ENCODE measurements at regions not wholly inside any gene's neighbourhood (a gene's known extent, or its start where the extent isn't known, plus 50 kb on each side); places are given as distances from the start of the nearest gene placed in this dataset.

GRCh38 chr15:53331328-53332190, 427.9 kb downstream of the WDR72 start:
- 54% methylated on average over 3 of the region's 3 CpGs for WGBS (ENCODE audit: low lambda C conversion rate, missing lambda C conversion rate)
- no peak overlapping the region for H2AFZ ChIP-seq
- TF ChIP-seq EZH2 (IDR thresholded peaks at IDR 0.05; ENCODE audit: borderline replicate concordance) (no peak), CTCF (IDR thresholded peaks at IDR 0.05; ENCODE audit: poor library complexity) (no peak), EZH2phosphoT487 (IDR thresholded peaks at IDR 0.05; ENCODE audit: low read depth, severe bottlenecking, unreplicated experiment) (no peak)
- no peaks in the 10 kb centered on the region for H3K36me3 ChIP-seq (replicated peaks; ENCODE audit: insufficient read depth, low read depth)
- no peaks in the 10 kb centered on the region for H3K9me2 ChIP-seq (replicated peaks; ENCODE audit: insufficient read depth)
- no peak overlapping the region for H3K4me3 ChIP-seq
- H3K27ac ChIP-seq, result no peak overlapping the region
- H3K4me1 ChIP-seq (ENCODE audit: insufficient read depth), result no peaks in the 10 kb centered on the region
- no peak for DNase-seq (ENCODE audit: low spot score)
- H4K20me1 ChIP-seq (ENCODE audit: insufficient read depth, poor library complexity, severe bottlenecking), result no peaks in the 10 kb centered on the region
- no peaks in the 10 kb centered on the region for H3K79me2 ChIP-seq
- no peaks in the 10 kb centered on the region for H3K27me3 ChIP-seq
- H3K4me2 ChIP-seq, result no peak overlapping the region
- H3K9me3 ChIP-seq (ENCODE audit: low read depth), result no peaks in the 10 kb centered on the region

DNA sequence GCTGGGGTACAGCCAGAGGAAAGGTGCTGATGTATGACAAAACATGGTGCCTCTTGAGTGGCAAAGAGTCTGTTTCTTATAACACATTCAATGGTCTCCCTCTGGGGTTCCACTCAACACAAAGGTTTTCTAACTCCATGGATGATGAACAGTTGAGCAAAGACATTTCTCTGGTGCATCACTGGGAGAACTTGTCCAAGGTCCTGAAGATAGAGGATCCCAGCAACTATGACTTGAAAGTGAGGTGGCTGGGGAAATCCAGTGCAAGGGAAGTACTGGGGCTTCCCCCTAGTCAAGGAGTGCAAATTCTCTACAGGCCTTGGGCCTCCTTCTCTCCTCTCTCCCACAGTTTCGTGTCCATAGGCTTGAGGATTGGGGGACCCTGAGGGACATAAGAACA, 431.1 kb downstream of the WDR72 start:
- H2AFZ ChIP-seq, result no peak overlapping the region
- H3K27ac ChIP-seq, result no peak overlapping the region
- DNase-seq (ENCODE audit: low spot score), result peak; percentile 8
- no peaks in the 10 kb centered on the region for H4K20me1 ChIP-seq (ENCODE audit: insufficient read depth, poor library complexity, severe bottlenecking)
- H3K36me3 ChIP-seq (replicated peaks; ENCODE audit: insufficient read depth, low read depth), result no peaks in the 10 kb centered on the region
- no peak for TF ChIP-seq EZH2 (IDR thresholded peaks at IDR 0.05; ENCODE audit: borderline replicate concordance)
- no peak for TF ChIP-seq CTCF (IDR thresholded peaks at IDR 0.05; ENCODE audit: poor library complexity)
- no peak for TF ChIP-seq EZH2phosphoT487 (IDR thresholded peaks at IDR 0.05; ENCODE audit: low read depth, severe bottlenecking, unreplicated experiment)
- H3K79me2 ChIP-seq, result no peaks in the 10 kb centered on the region
- peaks cover 10% of the 10 kb centered on the region for H3K4me1 ChIP-seq (ENCODE audit: insufficient read depth)
- H3K9me2 ChIP-seq (replicated peaks; ENCODE audit: insufficient read depth), result no peaks in the 10 kb centered on the region
- 61% methylated on average over 1 of the region's 1 CpG for WGBS (ENCODE audit: low lambda C conversion rate, missing lambda C conversion rate)
- H3K4me3 ChIP-seq, result no peak overlapping the region
- no peak overlapping the region for H3K4me2 ChIP-seq
- no peaks in the 10 kb centered on the region for H3K9me3 ChIP-seq (ENCODE audit: low read depth)
- no peaks in the 10 kb centered on the region for H3K27me3 ChIP-seq

DNA sequence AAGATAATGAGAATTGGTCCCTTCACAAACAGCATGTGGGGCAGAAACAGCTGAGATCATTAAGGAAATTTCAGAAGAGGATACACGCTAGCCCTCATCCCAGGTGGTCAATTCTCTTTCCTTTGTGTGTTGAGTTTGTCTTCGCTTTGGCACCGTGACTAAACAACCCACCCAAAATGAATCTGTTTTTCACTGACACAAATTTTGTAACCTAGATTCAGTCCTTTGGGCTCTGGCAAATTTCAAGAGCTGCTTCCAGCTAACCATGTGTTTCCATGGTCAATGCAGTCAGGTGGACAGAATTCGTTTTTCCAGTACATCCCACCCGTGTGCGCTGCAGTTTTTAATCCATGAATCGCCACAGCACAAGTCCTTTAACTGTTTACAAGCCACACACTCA, 435.4 kb downstream of the WDR72 start:
- H3K4me3 ChIP-seq, result no peak overlapping the region
- DNase-seq (ENCODE audit: low spot score), result no peak
- peaks cover 17% of the 10 kb centered on the region for H3K4me1 ChIP-seq (ENCODE audit: insufficient read depth)
- TF ChIP-seq EZH2phosphoT487 (IDR thresholded peaks at IDR 0.05; ENCODE audit: low read depth, severe bottlenecking, unreplicated experiment) (no peak), CTCF (IDR thresholded peaks at IDR 0.05; ENCODE audit: poor library complexity) (no peak), EZH2 (IDR thresholded peaks at IDR 0.05; ENCODE audit: borderline replicate concordance) (no peak)
- no peaks in the 10 kb centered on the region for H3K36me3 ChIP-seq (replicated peaks; ENCODE audit: insufficient read depth, low read depth)
- H3K9me3 ChIP-seq (ENCODE audit: low read depth), result no peaks in the 10 kb centered on the region
- no peaks in the 10 kb centered on the region for H4K20me1 ChIP-seq (ENCODE audit: insufficient read depth, poor library complexity, severe bottlenecking)
- H3K27me3 ChIP-seq, result no peaks in the 10 kb centered on the region
- H2AFZ ChIP-seq, result no peak overlapping the region
- no peak overlapping the region for H3K4me2 ChIP-seq
- H3K79me2 ChIP-seq, result no peaks in the 10 kb centered on the region
- 81% methylated on average over 7 of the region's 7 CpGs for WGBS (ENCODE audit: low lambda C conversion rate, missing lambda C conversion rate)
- H3K9me2 ChIP-seq (replicated peaks; ENCODE audit: insufficient read depth), result no peaks in the 10 kb centered on the region
- peak overlapping the region; percentile 51 for H3K27ac ChIP-seq
